GM10266 (cell line): ENCODE measurements at regions not wholly inside any gene's neighbourhood (a gene's known extent, or its start where the extent isn't known, plus 50 kb on each side); places are given as distances from the start of the nearest gene placed in this dataset.

Experiments
- DNase-seq: peaks from one replicate; pipeline ENCODE4 v3.0.0; 2012; ENCODE audit errors: extremely low spot score
- TF ChIP-seq, protein P1 (sequence below): IDR thresholded peaks from 2 replicates; pipeline ENCODE4 v1.5.1; 2012; ENCODE audit warnings: mild to moderate bottlenecking, low read depth; ENCODE audit not compliant: control insufficient read depth, insufficient read depth; ENCODE audit errors: missing control alignments

DNA sequence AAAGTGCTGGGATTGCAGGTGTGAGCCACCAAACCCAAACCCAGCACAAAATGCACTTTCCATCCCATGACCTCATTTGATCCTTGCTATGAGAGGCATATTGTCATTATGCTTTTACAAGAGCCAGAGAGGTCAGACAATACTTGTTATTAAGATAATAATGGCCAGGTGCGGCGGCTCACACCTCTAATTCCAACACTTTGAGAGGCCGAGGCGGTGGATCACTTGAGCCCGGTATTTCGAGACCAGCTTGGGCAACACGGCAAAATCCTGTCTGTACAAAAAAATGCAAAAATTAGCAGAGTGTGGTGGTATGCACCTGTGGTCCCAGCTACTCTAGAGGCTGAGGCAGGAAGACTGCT, 55.9 kb upstream of the IL17B start:
- no peak for DNase-seq
- TF ChIP-seq, protein P1, sequence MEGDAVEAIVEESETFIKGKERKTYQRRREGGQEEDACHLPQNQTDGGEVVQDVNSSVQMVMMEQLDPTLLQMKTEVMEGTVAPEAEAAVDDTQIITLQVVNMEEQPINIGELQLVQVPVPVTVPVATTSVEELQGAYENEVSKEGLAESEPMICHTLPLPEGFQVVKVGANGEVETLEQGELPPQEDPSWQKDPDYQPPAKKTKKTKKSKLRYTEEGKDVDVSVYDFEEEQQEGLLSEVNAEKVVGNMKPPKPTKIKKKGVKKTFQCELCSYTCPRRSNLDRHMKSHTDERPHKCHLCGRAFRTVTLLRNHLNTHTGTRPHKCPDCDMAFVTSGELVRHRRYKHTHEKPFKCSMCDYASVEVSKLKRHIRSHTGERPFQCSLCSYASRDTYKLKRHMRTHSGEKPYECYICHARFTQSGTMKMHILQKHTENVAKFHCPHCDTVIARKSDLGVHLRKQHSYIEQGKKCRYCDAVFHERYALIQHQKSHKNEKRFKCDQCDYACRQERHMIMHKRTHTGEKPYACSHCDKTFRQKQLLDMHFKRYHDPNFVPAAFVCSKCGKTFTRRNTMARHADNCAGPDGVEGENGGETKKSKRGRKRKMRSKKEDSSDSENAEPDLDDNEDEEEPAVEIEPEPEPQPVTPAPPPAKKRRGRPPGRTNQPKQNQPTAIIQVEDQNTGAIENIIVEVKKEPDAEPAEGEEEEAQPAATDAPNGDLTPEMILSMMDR, result no peak

DNA sequence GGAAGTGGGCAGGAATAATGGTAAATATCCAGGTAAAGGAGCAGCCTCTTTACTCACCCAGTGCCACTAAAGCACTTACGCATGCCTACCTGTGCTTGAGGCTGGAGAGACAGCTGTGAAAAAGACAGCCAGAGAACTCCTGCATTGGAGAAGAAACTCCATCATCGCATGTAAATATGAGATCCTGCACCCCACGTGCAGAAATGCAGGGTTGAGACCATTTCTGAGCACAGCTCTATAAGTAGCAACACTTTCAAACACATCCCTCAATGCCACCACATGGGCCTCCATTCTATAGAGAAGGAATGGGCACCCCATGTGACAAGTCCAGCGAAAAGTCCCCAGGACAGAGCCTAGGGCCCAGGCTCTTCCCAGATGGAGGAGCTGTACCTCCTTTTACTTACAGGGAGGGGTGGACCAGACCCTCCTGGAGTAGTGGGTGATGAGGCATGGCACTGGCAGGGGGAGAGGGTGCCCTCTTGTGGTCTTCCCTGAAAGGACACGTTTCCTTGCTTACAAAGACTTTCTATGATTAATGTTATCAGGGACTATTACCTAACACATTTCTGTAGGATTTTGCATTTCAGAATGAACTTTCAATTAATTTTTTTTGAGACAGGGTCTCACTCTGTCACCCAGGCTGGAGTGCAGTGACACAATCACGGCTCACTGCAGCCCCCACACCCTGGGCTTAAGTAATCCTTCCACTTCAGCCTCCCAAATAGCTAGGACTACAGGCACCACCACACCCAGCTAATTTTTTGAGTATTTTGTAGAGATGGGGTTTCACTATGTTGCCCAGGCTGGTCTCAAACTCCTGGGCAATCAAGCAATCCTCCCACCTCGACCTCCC, 55.3 kb upstream of the IL17B start:
- DNase-seq, result peak; percentile 77
- TF ChIP-seq, protein P1, result peak; percentile 76

DNA sequence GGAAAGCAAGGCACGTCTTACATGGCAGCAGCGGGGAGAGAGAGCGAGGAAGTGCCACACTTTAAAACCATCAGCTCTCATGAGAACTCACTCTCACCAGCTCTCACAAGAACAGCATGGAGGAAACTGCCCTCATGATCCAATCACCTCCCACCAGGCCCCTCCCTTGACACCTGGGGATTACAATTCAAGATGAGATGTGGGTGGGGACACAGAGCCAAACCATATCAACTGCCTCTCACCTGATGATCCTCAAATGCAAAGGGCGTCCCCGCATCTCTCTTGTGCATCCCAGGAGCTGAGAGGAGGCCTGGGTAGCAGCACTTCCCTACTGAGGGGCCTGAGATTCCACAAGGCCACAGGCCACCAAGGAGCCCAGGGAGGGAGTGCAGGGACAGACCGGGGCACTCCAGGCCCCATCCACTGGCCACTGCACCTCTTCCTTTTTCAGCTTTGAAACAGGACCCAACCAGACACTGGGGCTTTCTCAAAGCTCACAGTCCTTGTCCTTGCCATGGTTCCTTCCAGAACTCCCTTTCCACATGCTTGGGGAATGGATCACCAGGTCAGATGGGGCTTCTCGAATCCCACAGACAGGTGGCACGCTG, 54.5 kb upstream of the IL17B start:
- TF ChIP-seq, protein P1, result no peak
- no peak for DNase-seq

DNA sequence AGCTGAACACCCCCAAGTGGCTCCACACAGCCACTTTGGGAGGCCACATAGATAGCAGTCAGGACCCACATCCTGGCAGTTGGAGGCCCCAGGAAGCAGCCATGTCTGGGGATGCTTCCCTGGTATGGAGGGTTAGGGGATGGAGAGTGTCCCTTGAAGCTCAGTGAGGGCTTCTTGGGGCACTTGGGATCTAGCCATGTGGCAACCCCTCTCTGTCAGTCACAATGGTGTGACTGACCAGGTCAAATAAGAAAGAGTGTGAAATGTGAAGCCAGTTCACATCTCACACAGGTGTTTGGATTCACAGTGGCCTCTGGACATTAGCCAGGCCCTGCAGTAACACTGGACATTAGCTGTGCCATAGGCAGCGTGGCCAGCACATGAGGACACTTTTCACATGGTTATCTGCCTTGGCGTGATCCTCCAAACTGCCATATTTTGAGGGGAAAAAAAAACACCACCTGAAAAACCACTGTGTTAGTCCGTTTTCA, 53.9 kb upstream of the IL17B start:
- DNase-seq, result no peak
- TF ChIP-seq, protein P1, result no peak

DNA sequence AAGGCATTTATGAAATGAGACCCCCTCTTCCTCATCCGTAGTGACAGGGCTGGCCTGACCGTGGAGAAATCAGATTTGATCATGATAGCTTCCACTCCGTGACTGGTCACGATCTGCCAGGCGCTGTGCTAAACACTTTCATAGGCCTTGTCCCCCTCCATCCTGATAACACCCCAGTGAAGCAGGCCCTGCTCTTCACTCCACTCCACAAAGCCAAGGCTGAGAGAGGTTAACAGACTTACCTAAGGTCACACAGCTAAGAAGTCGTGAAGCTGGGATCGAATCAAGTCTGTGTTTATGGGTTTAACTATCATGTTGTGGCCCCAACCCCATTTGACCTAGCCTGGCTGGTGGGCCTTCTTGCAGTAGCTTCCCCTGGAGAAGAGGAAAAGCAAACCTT, 53.3 kb upstream of the IL17B start:
- TF ChIP-seq, protein P1, result no peak
- DNase-seq, result no peak

DNA sequence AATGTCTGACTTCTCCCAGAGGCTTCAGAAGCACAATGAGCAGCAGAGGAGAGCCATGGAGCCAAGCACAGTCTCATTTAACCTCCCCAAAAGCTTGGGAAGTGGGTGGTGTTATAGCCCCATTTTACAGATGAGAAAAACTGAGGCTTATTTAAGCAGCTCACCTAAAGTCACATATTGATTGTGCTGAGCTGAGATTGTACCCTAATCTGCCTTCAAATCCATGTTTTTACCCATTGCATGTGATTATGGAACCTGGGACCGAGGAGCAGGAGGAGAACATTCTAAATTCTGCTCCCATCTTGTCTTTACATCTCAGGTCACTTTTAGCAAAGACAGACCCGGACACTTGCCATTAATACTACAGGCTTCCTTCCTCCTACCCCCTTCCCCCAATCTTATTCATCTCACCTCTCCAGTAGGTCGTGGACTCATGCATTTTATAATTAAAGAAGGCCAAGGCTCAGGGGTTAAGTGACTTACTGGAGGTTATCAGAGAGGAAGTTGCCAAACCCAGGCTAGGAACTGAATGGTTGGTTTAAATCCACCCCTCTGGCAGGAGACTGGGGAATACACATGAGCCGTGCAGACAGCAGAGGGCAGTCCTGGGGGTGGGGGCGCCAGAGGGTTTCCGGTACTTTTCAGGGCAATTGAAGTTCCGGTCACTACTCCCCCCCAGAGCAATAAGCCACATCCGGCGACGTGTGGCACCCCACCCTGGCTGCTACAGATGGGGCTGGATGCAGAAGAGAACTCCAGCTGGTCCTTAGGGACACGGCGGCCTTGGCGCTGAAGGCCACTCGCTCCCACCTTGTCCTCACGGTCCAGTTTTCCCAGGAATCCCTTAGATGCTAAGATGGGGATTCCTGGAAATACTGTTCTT, 51.0 kb upstream of the IL17B start:
- TF ChIP-seq, protein P1, result no peak

More for the DNA sequence above, 51.0 kb upstream of the IL17B start:
- no peak for DNase-seq
